SK-N-SH treated with all-trans-retinoic acid at 6 μM for 48 hours (cell line): ENCODE measurements at regions not wholly inside any gene's neighbourhood (a gene's known extent, or its start where the extent isn't known, plus 50 kb on each side); places are given as distances from the start of the nearest gene placed in this dataset.

Source experiments
- ATAC-seq: fragments of 200-7000 bp; cut with Tn5 transposase; 3 replicates; pipeline ENCODE4 v1.9.1; 2020; ENCODE audit warnings: mild to moderate bottlenecking, moderate library complexity
- ARNTL ChIP-seq: fragments of 450-650 bp; formaldehyde crosslinking; IDR thresholded peaks from 2 replicates; pipeline ENCODE4 v1.5.0; 2020; ENCODE audit warnings: low read depth, mild to moderate bottlenecking, moderate library complexity, borderline replicate concordance
- BACH2 ChIP-seq: fragments of 250-450 bp; sonication (Bioruptor Pico); IDR thresholded peaks from 2 replicates; pipeline ENCODE4 v1.9.0; 2021; ENCODE audit warnings: mild to moderate bottlenecking, borderline replicate concordance
- CSDC2 ChIP-seq: fragments of 250-450 bp; sonication (Bioruptor Pico); IDR thresholded peaks from 2 replicates; pipeline ENCODE4 v1.5.0; 2020; ENCODE audit warnings: mild to moderate bottlenecking, moderate library complexity
- ESRRG ChIP-seq: fragments of 250-450 bp; sonication (Bioruptor Pico); IDR thresholded peaks from 2 replicates; pipeline ENCODE4 v1.6.1; 2021; ENCODE audit warnings: mild to moderate bottlenecking
- GLIS3 ChIP-seq: fragments of 250-450 bp; sonication (Bioruptor Pico); IDR thresholded peaks from 2 replicates; pipeline ENCODE4 v1.5.0; 2020; ENCODE audit warnings: mild to moderate bottlenecking, moderate library complexity
- OSR1 ChIP-seq: fragments of 250-450 bp; sonication (Bioruptor Pico); IDR thresholded peaks from 2 replicates; pipeline ENCODE4 v1.8.0; 2022; ENCODE audit warnings: moderate library complexity, mild to moderate bottlenecking, inconsistent platforms
- PPARA ChIP-seq: fragments of 250-450 bp; sonication (Bioruptor Pico); IDR thresholded peaks from 2 replicates; pipeline ENCODE4 v1.5.0; 2020; ENCODE audit warnings: mild to moderate bottlenecking, borderline replicate concordance
- RARB ChIP-seq: fragments of 250-450 bp; sonication (Bioruptor Pico); IDR thresholded peaks from 2 replicates; pipeline ENCODE4 v1.8.0; 2021; ENCODE audit warnings: mild to moderate bottlenecking, moderate library complexity
- TCF4 ChIP-seq: fragments of 250-450 bp; sonication (Bioruptor Pico); IDR thresholded peaks from 2 replicates; pipeline ENCODE4 v1.8.0; 2021; ENCODE audit warnings: mild to moderate bottlenecking, moderate library complexity, borderline replicate concordance
- TOX ChIP-seq: fragments of 250-450 bp; sonication (Bioruptor Pico); IDR thresholded peaks from 2 replicates; pipeline ENCODE4 v1.8.0; 2021; ENCODE audit warnings: mild to moderate bottlenecking, moderate library complexity, borderline replicate concordance
- ZC3H10 ChIP-seq: fragments of 250-450 bp; sonication (Bioruptor Pico); IDR thresholded peaks from 2 replicates; pipeline ENCODE4 v1.5.1; 2021; ENCODE audit warnings: mild to moderate bottlenecking, moderate library complexity
- ZFP3 ChIP-seq: fragments of 250-450 bp; sonication (Bioruptor Pico); IDR thresholded peaks from 2 replicates; pipeline ENCODE4 v1.5.0; 2020; ENCODE audit warnings: mild to moderate bottlenecking, moderate library complexity
- ZFP30 ChIP-seq: fragments of 450-650 bp; formaldehyde crosslinking; IDR thresholded peaks from 2 replicates; pipeline ENCODE4 v1.5.0; 2022; ENCODE audit warnings: mild to moderate bottlenecking, moderate library complexity
- ZNF565 ChIP-seq: fragments of 450-650 bp; formaldehyde crosslinking; conservative IDR thresholded peaks from 2 replicates; pipeline ENCODE4 v1.5.0; 2020; ENCODE audit warnings: low read depth, mild to moderate bottlenecking, moderate library complexity
- ZNF70 ChIP-seq: fragments of 450-650 bp; formaldehyde crosslinking; IDR thresholded peaks from 2 replicates; pipeline ENCODE4 v1.5.0; 2020; ENCODE audit warnings: mild to moderate bottlenecking, moderate library complexity
- TF ChIP-seq, protein P1 (sequence below): fragments of 250-450 bp; sonication (Bioruptor Pico); IDR thresholded peaks from 2 replicates; pipeline ENCODE4 v1.8.0; 2021; ENCODE audit warnings: low read depth, mild to moderate bottlenecking, moderate library complexity, borderline replicate concordance
- TF ChIP-seq, protein P2 (sequence below): fragments of 250-450 bp; sonication (Bioruptor Pico); IDR thresholded peaks from 2 replicates; pipeline ENCODE4 v1.5.0; 2020; ENCODE audit warnings: mild to moderate bottlenecking, moderate library complexity
- TF ChIP-seq, protein P3 (sequence below): fragments of 250-450 bp; sonication (Bioruptor Pico); IDR thresholded peaks from 2 replicates; pipeline ENCODE4 v1.5.1; 2020; ENCODE audit warnings: low read depth, mild to moderate bottlenecking, moderate library complexity
- TF ChIP-seq, protein P4 (sequence below): fragments of 250-450 bp; sonication (Bioruptor Pico); IDR thresholded peaks from 2 replicates; pipeline ENCODE4 v1.8.0; 2020; ENCODE audit warnings: mild to moderate bottlenecking, moderate library complexity, borderline replicate concordance
- TF ChIP-seq, protein P5 (sequence below): fragments of 250-450 bp; sonication (Bioruptor Pico); IDR thresholded peaks from 2 replicates; pipeline ENCODE4 v1.5.1; 2021; ENCODE audit warnings: mild to moderate bottlenecking, moderate library complexity

DNA sequence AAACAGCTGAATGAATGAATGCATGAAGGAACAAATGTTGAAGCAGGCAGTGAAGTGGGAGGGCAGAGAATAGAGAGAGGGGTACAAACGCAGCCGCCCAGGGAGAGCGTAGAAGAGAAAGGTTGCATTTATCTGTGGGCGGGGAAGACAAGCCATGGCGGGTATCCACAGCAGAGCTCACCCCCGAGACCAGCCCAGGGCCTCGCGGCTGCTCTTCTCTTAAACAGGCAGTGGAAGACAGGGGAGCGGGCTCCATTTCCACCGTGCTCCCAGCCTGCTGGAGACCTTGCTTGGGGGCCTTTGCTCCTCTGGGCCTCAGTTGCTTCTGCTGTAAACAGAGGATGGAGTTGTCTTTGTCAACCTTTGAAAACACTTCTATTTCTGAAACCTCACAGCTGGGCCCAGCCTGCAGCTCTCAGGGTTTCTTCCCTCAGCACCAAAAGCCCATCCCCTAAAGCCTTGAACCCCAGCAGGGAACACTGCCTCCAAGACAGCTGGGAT, 259.5 kb downstream of the UACA start:
- TF ChIP-seq PPARA (no peak), ZNF70 (CRISPR knock-in tag) (no peak), ZC3H10 (CRISPR knock-in tag) (no peak), TCF4 (no peak), ARNTL (CRISPR knock-in tag) (no peak), ZNF565 (CRISPR knock-in tag) (no peak), CSDC2 (no peak), ZFP30 (CRISPR knock-in tag) (no peak)
- TF ChIP-seq, protein P1, sequence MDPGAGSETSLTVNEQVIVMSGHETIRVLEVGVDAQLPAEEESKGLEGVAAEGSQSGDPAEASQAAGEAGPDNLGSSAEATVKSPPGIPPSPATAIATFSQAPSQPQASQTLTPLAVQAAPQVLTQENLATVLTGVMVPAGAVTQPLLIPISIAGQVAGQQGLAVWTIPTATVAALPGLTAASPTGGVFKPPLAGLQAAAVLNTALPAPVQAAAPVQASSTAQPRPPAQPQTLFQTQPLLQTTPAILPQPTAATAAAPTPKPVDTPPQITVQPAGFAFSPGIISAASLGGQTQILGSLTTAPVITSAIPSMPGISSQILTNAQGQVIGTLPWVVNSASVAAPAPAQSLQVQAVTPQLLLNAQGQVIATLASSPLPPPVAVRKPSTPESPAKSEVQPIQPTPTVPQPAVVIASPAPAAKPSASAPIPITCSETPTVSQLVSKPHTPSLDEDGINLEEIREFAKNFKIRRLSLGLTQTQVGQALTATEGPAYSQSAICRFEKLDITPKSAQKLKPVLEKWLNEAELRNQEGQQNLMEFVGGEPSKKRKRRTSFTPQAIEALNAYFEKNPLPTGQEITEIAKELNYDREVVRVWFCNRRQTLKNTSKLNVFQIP (CRISPR knock-in tag) = no peak
- TF ChIP-seq, protein P2, sequence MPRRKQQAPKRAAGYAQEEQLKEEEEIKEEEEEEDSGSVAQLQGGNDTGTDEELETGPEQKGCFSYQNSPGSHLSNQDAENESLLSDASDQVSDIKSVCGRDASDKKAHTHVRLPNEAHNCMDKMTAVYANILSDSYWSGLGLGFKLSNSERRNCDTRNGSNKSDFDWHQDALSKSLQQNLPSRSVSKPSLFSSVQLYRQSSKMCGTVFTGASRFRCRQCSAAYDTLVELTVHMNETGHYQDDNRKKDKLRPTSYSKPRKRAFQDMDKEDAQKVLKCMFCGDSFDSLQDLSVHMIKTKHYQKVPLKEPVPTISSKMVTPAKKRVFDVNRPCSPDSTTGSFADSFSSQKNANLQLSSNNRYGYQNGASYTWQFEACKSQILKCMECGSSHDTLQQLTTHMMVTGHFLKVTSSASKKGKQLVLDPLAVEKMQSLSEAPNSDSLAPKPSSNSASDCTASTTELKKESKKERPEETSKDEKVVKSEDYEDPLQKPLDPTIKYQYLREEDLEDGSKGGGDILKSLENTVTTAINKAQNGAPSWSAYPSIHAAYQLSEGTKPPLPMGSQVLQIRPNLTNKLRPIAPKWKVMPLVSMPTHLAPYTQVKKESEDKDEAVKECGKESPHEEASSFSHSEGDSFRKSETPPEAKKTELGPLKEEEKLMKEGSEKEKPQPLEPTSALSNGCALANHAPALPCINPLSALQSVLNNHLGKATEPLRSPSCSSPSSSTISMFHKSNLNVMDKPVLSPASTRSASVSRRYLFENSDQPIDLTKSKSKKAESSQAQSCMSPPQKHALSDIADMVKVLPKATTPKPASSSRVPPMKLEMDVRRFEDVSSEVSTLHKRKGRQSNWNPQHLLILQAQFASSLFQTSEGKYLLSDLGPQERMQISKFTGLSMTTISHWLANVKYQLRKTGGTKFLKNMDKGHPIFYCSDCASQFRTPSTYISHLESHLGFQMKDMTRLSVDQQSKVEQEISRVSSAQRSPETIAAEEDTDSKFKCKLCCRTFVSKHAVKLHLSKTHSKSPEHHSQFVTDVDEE (CRISPR knock-in tag) = no peak
- TF ChIP-seq, protein P3, sequence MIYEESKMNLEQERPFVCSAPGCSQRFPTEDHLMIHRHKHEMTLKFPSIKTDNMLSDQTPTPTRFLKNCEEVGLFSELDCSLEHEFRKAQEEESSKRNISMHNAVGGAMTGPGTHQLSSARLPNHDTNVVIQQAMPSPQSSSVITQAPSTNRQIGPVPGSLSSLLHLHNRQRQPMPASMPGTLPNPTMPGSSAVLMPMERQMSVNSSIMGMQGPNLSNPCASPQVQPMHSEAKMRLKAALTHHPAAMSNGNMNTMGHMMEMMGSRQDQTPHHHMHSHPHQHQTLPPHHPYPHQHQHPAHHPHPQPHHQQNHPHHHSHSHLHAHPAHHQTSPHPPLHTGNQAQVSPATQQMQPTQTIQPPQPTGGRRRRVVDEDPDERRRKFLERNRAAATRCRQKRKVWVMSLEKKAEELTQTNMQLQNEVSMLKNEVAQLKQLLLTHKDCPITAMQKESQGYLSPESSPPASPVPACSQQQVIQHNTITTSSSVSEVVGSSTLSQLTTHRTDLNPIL = no peak
- TF ChIP-seq, protein P4, sequence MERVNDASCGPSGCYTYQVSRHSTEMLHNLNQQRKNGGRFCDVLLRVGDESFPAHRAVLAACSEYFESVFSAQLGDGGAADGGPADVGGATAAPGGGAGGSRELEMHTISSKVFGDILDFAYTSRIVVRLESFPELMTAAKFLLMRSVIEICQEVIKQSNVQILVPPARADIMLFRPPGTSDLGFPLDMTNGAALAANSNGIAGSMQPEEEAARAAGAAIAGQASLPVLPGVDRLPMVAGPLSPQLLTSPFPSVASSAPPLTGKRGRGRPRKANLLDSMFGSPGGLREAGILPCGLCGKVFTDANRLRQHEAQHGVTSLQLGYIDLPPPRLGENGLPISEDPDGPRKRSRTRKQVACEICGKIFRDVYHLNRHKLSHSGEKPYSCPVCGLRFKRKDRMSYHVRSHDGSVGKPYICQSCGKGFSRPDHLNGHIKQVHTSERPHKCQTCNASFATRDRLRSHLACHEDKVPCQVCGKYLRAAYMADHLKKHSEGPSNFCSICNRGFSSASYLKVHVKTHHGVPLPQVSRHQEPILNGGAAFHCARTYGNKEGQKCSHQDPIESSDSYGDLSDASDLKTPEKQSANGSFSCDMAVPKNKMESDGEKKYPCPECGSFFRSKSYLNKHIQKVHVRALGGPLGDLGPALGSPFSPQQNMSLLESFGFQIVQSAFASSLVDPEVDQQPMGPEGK (CRISPR knock-in tag) = no peak
- ATAC-seq = no peak

DNA sequence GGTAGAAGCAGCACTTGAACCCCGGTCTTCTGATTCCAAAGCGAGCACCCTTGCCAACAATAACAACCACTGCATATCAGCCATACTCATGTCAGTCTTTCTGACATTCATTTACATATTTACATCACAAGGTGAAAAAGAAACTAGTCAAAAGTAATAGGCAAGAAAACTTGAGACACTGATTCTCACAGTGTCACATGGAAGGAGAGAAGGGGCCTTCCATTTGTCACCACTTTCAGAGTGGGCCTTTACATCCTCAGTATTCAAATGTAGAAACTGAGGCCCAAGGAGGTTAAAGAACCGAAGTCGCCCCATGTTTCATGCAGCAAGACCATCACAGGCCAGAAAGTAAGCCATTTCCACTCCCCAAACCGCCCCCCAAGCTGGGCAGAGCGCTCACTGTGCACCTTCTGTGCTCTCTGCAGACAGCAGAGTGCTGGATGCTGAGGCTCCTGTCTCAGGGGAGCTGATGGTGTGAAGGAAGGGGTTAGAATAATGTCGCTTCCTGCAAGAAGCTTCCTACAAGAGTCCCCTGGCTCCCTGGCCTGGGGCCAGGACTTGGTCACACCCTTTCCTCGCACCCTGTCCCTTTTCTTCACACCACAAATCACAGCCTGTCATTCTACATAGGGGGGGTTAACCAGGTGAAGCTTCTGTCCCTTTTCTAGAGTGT, 260.1 kb downstream of the UACA start:
- no peak for ATAC-seq
- no peak for TF ChIP-seq PPARA
- TF ChIP-seq ESRRG = no peak
- no peak for TF ChIP-seq OSR1

DNA sequence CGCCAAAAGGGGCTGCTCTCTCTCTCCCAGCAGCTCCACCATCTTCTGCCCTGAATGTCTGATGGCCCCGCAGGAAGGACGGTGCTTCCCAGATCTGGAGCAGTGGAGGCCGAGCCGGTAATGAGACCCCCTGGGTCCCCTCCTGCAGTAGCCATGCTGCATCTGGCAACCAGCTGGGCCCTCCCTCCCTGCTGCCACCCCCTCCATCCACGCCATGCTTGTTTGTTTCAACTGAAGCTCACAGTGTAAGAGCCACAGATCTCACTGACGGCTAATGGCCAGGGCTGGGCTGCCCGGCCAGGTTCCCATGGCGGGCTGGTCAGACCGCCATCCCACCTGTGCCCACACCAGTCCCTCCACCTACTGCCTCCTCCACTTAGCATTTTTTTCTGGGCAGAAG, 260.8 kb downstream of the UACA start:
- no peak for TF ChIP-seq CSDC2
- no peak for TF ChIP-seq GLIS3 (CRISPR knock-in tag)
- no peak for TF ChIP-seq OSR1
- no peak for TF ChIP-seq ZFP3 (CRISPR knock-in tag)
- TF ChIP-seq RARB = no peak
- TF ChIP-seq, protein P2 (CRISPR knock-in tag) = no peak
- no peak for TF ChIP-seq BACH2
- TF ChIP-seq, protein P4 (CRISPR knock-in tag) = no peak
- TF ChIP-seq, protein P5, sequence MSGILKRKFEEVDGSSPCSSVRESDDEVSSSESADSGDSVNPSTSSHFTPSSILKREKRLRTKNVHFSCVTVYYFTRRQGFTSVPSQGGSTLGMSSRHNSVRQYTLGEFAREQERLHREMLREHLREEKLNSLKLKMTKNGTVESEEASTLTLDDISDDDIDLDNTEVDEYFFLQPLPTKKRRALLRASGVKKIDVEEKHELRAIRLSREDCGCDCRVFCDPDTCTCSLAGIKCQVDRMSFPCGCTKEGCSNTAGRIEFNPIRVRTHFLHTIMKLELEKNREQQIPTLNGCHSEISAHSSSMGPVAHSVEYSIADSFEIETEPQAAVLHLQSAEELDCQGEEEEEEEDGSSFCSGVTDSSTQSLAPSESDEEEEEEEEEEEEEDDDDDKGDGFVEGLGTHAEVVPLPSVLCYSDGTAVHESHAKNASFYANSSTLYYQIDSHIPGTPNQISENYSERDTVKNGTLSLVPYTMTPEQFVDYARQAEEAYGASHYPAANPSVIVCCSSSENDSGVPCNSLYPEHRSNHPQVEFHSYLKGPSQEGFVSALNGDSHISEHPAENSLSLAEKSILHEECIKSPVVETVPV (CRISPR knock-in tag) = no peak
- TF ChIP-seq TOX (CRISPR knock-in tag) = no peak
- no peak for ATAC-seq
